ENCODE measurements at regions not wholly inside any gene's neighbourhood (a gene's known extent, or its start where the extent isn't known, plus 50 kb on each side); places are given as distances from the start of the nearest gene placed in this dataset.

DNA sequence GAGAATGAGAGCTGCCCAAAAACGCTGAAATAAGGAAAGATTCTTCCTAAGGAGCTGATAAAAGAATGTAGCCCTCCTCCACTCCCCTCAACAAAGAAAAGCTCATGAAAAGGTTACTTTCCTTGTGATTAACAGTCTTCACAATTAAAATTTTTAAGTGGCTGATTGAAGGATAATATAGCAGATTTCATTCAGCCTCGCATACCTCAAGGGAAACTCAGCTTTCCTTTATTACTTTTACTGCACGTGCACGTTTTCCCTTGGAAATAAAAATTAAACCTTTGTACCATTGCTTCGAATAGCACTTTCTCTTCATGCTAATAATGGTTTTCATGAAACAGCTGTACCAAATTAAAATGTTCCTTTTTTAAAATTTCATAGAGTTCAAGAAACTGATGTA is 234.0 kb upstream of the GRAMD2B start:
- TF ChIP-seq, protein P1, sequence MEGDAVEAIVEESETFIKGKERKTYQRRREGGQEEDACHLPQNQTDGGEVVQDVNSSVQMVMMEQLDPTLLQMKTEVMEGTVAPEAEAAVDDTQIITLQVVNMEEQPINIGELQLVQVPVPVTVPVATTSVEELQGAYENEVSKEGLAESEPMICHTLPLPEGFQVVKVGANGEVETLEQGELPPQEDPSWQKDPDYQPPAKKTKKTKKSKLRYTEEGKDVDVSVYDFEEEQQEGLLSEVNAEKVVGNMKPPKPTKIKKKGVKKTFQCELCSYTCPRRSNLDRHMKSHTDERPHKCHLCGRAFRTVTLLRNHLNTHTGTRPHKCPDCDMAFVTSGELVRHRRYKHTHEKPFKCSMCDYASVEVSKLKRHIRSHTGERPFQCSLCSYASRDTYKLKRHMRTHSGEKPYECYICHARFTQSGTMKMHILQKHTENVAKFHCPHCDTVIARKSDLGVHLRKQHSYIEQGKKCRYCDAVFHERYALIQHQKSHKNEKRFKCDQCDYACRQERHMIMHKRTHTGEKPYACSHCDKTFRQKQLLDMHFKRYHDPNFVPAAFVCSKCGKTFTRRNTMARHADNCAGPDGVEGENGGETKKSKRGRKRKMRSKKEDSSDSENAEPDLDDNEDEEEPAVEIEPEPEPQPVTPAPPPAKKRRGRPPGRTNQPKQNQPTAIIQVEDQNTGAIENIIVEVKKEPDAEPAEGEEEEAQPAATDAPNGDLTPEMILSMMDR (IDR thresholded peaks at IDR 0.05), result no peak
- TF ChIP-seq POLR2A (IDR thresholded peaks at IDR 0.05), result no peak
